SU-DHL-6 (cell line): ENCODE measurements at regions not wholly inside any gene's neighbourhood (a gene's known extent, or its start where the extent isn't known, plus 50 kb on each side); places are given as distances from the start of the nearest gene placed in this dataset.

Experiments
- H2AFZ ChIP-seq: fragments of 200-600 bp; sonication (generic); 2 replicates; pipeline ENCODE4 v1.6.1; 2014; ENCODE audit warnings: low read depth, mild to moderate bottlenecking, moderate library complexity, mixed read lengths, antibody characterized with exemption, low read length; ENCODE audit not compliant: severe bottlenecking
- H3F3A ChIP-seq: fragments of 200-600 bp; shearing (Covaris generic); 2 replicates; pipeline ENCODE4 v1.6.0; 2016; ENCODE audit warnings: antibody characterized with exemption, mild to moderate bottlenecking; ENCODE audit not compliant: insufficient read depth
- H3K27ac ChIP-seq: fragments of 200-600 bp; sonication (generic); 2 replicates; pipeline ENCODE4 v1.5.1; 2016; ENCODE audit warnings: low read depth, mild to moderate bottlenecking, low read length, moderate library complexity, mixed read lengths
- H3K27me3 ChIP-seq: fragments of 200-600 bp; sonication (generic), shearing (Covaris generic); 2 replicates; pipeline ENCODE4 v1.6.0; 2014; ENCODE audit warnings: mild to moderate bottlenecking, low read length
- H3K36me3 ChIP-seq: fragments of 200-600 bp; sonication (generic); 2 replicates; pipeline ENCODE4 v1.6.1; 2014; ENCODE audit warnings: mild to moderate bottlenecking, low read length, mixed read lengths
- H3K4me2 ChIP-seq: fragments of 300-600, 200-600 bp; shearing (Covaris generic), sonication (generic); 2 replicates; pipeline ENCODE4 v1.6.0; 2014; ENCODE audit warnings: low read length, low read depth, mild to moderate bottlenecking; ENCODE audit not compliant: poor library complexity, severe bottlenecking
- H3K4me3 ChIP-seq: fragments of 200-600 bp; sonication (generic); 2 replicates; pipeline ENCODE4 v1.5.1; 2014; ENCODE audit warnings: antibody characterized with exemption, low read length, mild to moderate bottlenecking, mixed read lengths; ENCODE audit not compliant: insufficient read depth, poor library complexity, severe bottlenecking
- H3K79me2 ChIP-seq: fragments of 200-600 bp; sonication (generic); 2 replicates; pipeline ENCODE4 v1.6.1; 2014; ENCODE audit warnings: mild to moderate bottlenecking, low read length, moderate library complexity; ENCODE audit not compliant: insufficient read depth
- H3K9ac ChIP-seq: fragments of 200-600 bp; sonication (generic); 2 replicates; pipeline ENCODE4 v1.7.0; 2014; ENCODE audit warnings: mild to moderate bottlenecking, low read length
- H3K9me2 ChIP-seq: fragments of 200-600 bp; sonication (generic); replicated peaks from 2 replicates; pipeline ENCODE4 v1.6.1; 2014; ENCODE audit warnings: low read length; ENCODE audit not compliant: insufficient read depth
- H3K9me3 ChIP-seq: fragments of 200-600 bp; sonication (generic); 2 replicates; pipeline ENCODE4 v1.6.1; 2014; ENCODE audit warnings: low read length, mixed read lengths; ENCODE audit not compliant: insufficient read depth
- H4K20me1 ChIP-seq: fragments of 200-600 bp; sonication (generic); 2 replicates; pipeline ENCODE4 v1.6.1; 2014; ENCODE audit warnings: low read depth, mild to moderate bottlenecking, antibody characterized with exemption, low read length, moderate library complexity, mixed read lengths
- EZH2phosphoT487 ChIP-seq: fragments of 200-600 bp; sonication (generic), shearing (Covaris generic); conservative IDR thresholded peaks from 2 replicates; pipeline ENCODE4 v1.6.1; 2018; ENCODE audit warnings: mild to moderate bottlenecking, antibody characterized with exemption, low read length, moderate library complexity, mixed read lengths
- TF ChIP-seq, protein P1 (sequence below): fragments of 200-600 bp; sonication (generic); IDR thresholded peaks from one replicate; pipeline ENCODE4 v1.5.1; 2017; ENCODE audit warnings: antibody characterized with exemption, mild to moderate bottlenecking, low read length, moderate library complexity; ENCODE audit not compliant: insufficient read depth, poor library complexity, severe bottlenecking

DNA sequence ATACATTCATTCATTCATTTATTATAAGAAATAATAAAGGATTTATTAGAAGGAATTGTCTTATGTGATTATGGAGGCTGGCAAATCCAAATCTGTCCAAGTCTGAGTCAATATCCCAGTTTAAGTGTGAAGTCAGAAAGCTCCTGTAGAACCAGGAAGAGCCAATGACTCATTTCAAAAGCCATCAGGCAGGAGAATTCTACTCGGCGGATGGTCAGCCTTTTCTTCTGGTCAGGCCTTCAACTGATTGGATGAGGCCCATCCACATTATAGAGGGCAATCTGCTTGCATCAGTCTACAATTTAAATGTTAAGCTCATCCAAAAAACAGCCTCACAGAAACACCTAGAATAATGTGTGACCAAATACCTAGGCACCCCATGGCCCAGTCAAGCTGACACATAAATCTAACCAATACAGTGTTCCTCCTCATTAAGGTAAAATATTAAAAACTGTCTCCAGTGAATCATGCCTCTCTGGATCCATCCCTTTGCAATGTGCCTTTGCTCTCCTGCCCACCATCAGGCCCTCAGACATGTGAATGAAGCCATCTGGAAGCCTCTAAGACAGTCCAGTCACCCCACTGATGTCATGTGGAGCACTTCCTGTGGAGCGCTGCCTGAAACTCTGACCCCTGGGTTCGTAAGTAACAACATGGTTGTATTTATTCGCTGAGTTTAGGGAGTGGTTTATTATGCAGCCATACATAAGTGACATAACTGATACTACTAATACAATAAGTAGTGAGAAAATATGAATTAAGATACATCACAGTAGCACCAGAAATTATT is 69.2 kb upstream of the WSB1 start:
- Histone ChIP-seq H3K9ac (no peak overlapping the region), H3K79me2 (no peaks in the 10 kb centered on the region), H3K27ac (no peak overlapping the region), H4K20me1 (no peaks in the 10 kb centered on the region), H2AFZ (no peak overlapping the region), H3K36me3 (no peaks in the 10 kb centered on the region), H3K4me3 (no peak overlapping the region), H3K9me2 (no peaks in the 10 kb centered on the region), H3K4me2 (no peak overlapping the region), H3K27me3 (no peaks in the 10 kb centered on the region), H3K9me3 (no peaks in the 10 kb centered on the region), H3F3A (no peaks in the 10 kb centered on the region)
- no peak for TF ChIP-seq EZH2phosphoT487
- TF ChIP-seq, protein P1, sequence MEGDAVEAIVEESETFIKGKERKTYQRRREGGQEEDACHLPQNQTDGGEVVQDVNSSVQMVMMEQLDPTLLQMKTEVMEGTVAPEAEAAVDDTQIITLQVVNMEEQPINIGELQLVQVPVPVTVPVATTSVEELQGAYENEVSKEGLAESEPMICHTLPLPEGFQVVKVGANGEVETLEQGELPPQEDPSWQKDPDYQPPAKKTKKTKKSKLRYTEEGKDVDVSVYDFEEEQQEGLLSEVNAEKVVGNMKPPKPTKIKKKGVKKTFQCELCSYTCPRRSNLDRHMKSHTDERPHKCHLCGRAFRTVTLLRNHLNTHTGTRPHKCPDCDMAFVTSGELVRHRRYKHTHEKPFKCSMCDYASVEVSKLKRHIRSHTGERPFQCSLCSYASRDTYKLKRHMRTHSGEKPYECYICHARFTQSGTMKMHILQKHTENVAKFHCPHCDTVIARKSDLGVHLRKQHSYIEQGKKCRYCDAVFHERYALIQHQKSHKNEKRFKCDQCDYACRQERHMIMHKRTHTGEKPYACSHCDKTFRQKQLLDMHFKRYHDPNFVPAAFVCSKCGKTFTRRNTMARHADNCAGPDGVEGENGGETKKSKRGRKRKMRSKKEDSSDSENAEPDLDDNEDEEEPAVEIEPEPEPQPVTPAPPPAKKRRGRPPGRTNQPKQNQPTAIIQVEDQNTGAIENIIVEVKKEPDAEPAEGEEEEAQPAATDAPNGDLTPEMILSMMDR = no peak

DNA sequence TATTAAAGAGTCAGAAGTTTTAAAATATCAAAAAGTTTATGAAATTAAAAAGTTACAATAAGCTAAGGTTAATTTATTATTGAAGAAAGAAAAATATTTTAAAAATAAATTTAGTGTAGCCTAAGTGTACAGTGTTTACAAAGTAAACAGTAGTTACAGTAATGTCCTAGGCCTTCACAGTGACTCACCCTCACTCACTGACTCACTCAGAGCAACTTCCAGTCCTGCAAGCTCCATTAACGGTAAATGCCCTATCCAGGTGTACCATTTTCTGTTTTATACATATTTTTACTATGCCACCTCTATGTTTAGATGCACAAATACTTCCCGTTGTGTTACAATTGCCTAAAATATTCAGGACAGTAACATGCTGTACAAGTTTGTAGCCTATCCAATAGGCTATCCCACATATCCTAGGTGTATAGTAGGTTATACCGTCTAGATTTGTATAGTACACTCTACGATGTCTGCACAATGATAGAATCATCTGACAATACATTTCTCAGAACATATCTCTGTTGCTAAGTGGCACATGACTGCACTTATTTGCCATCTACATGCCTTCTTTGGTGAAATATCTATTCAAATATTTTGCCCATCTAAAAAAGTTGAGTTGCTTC is 67.2 kb upstream of the WSB1 start:
- Histone ChIP-seq H3K36me3 (no peaks in the 10 kb centered on the region), H3K9me3 (no peaks in the 10 kb centered on the region), H3K27ac (no peak overlapping the region), H3K9ac (no peak overlapping the region), H3F3A (no peaks in the 10 kb centered on the region), H3K27me3 (no peaks in the 10 kb centered on the region), H2AFZ (no peak overlapping the region), H4K20me1 (no peaks in the 10 kb centered on the region), H3K9me2 (no peaks in the 10 kb centered on the region), H3K79me2 (no peaks in the 10 kb centered on the region), H3K4me2 (no peak overlapping the region), H3K4me3 (no peak overlapping the region)
- TF ChIP-seq EZH2phosphoT487 = no peak
- TF ChIP-seq, protein P1 = no peak

DNA sequence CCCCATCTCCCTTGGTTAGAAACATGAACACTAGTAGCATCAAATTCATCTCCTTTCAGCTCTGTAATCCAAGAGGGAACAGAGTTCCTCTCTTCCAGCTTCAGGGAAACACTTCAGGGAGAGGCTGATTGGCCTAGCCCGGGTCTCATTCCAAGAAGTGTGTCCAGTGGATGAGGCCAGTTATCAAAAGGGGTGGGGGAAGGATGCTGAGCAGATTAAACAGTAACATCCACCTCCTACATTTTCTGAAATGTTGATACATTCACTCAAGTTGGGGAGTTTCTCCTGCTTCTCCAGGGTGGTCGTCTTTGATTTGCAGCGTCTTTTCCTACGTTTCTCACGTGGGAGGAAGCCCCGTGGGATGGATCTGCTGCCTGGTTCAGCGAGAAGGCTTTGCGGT is 62.9 kb upstream of the WSB1 start:
- H4K20me1 ChIP-seq = no peaks in the 10 kb centered on the region
- H3K4me2 ChIP-seq = no peak overlapping the region
- H3F3A ChIP-seq = no peaks in the 10 kb centered on the region
- no peak overlapping the region for H3K4me3 ChIP-seq
- H2AFZ ChIP-seq = no peak overlapping the region
- TF ChIP-seq, protein P1 = no peak
- TF ChIP-seq EZH2phosphoT487 = no peak
- no peaks in the 10 kb centered on the region for H3K36me3 ChIP-seq
- no peaks in the 10 kb centered on the region for H3K27me3 ChIP-seq
- H3K9me2 ChIP-seq = no peaks in the 10 kb centered on the region
- H3K79me2 ChIP-seq = no peaks in the 10 kb centered on the region
- H3K9ac ChIP-seq = no peak overlapping the region
- no peak overlapping the region for H3K27ac ChIP-seq
- H3K9me3 ChIP-seq = no peaks in the 10 kb centered on the region
